Esophagus muscularis mucosa (tissue), 4 donors: ENCODE measurements at regions not wholly inside any gene's neighbourhood (a gene's known extent, or its start where the extent isn't known, plus 50 kb on each side); places are given as distances from the start of the nearest gene placed in this dataset.

Experiments used
- EP300 ChIP-seq: sonication (generic); formaldehyde crosslinking; IDR thresholded peaks from one replicate; pipeline ENCODE4 v1.6.1; 2017; ENCODE audit warnings: antibody characterized with exemption
- POLR2A ChIP-seq: fragments of 450-650 bp; IDR thresholded peaks from one replicate; pipeline ENCODE4 v1.6.1; 2017; ENCODE audit warnings: antibody characterized with exemption, moderate library complexity, mild to moderate bottlenecking, low read depth
- POLR2AphosphoS5 ChIP-seq, 2 donors: sonication (generic); formaldehyde crosslinking; IDR thresholded peaks; one replicate each; pipeline ENCODE4 v1.6.1; 2017; ENCODE audit warnings: antibody characterized with exemption in 2 of 2
- TF ChIP-seq, protein P1 (sequence below), 3 experiments: fragments of 200-600 bp in 2 of 3; fragments of 450-650 bp in 1 of 3; sonication (generic) in 2 of 3; IDR thresholded peaks; one replicate each; pipeline ENCODE4 v1.5.1; 2017 to 2019; ENCODE audit warnings: antibody characterized with exemption in 3 of 3, mild to moderate bottlenecking in 2 of 3, moderate library complexity in 1 of 3

DNA sequence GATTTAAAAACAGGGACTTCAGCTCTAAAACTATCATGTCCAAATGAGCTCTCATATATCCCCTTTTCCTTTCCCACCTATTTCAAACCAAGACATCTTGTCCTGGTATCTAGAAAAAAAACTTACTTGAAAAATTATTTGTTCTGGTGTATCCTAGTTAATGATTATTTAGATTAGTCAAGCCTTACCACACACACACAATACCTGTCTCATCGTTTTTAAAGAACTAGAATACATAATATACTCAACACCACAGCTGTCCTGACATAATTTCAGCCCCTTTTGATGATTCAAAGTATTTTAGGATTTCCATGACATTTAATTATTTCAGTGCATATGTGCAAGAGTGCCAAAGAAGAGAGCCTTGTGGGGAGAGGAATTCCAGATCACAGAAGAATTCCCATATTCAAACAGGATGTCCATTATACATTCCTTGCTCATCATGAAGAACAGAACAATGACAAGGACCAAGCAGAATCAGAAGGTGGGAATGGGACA lies 233.7 kb downstream of the SMARCA2 start:
- TF ChIP-seq POLR2A (no peak), POLR2AphosphoS5 (IDR thresholded peaks at IDR 0.05) (no peak), EP300 (no peak)
- TF ChIP-seq, protein P1, sequence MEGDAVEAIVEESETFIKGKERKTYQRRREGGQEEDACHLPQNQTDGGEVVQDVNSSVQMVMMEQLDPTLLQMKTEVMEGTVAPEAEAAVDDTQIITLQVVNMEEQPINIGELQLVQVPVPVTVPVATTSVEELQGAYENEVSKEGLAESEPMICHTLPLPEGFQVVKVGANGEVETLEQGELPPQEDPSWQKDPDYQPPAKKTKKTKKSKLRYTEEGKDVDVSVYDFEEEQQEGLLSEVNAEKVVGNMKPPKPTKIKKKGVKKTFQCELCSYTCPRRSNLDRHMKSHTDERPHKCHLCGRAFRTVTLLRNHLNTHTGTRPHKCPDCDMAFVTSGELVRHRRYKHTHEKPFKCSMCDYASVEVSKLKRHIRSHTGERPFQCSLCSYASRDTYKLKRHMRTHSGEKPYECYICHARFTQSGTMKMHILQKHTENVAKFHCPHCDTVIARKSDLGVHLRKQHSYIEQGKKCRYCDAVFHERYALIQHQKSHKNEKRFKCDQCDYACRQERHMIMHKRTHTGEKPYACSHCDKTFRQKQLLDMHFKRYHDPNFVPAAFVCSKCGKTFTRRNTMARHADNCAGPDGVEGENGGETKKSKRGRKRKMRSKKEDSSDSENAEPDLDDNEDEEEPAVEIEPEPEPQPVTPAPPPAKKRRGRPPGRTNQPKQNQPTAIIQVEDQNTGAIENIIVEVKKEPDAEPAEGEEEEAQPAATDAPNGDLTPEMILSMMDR (IDR thresholded peaks at IDR 0.05): no peak
